Parathyroid adenoma (tissue), 2 donors: ENCODE measurements at regions not wholly inside any gene's neighbourhood (a gene's known extent, or its start where the extent isn't known, plus 50 kb on each side); places are given as distances from the start of the nearest gene placed in this dataset.

Source experiments
- H2AFZ ChIP-seq: fragments of 300-600 bp; sonication (generic); one replicate; pipeline ENCODE4 v1.7.0; 2017; ENCODE audit warnings: antibody characterized with exemption, mild to moderate bottlenecking
- H3K27ac ChIP-seq: fragments of 300-600 bp; sonication (generic); one replicate; pipeline ENCODE4 v1.7.0; 2017
- H3K27me3 ChIP-seq: fragments of 300-600 bp; sonication (generic); one replicate; pipeline ENCODE4 v1.7.0; 2017; ENCODE audit warnings: low read length; ENCODE audit not compliant: control insufficient read depth, insufficient read depth
- H3K36me3 ChIP-seq: fragments of 300-600 bp; sonication (generic); one replicate; pipeline ENCODE4 v1.7.0; 2017; ENCODE audit warnings: low read length; ENCODE audit not compliant: control insufficient read depth, insufficient read depth
- H3K4me1 ChIP-seq: fragments of 300-600 bp; sonication (generic); one replicate; pipeline ENCODE4 v1.7.0; 2017; ENCODE audit warnings: control low read depth
- H3K4me2 ChIP-seq: fragments of 300-600 bp; sonication (generic); one replicate; pipeline ENCODE4 v1.7.0; 2017; ENCODE audit warnings: low read length
- H3K4me3 ChIP-seq: fragments of 300-600 bp; sonication (generic); one replicate; pipeline ENCODE4 v1.7.0; 2017; ENCODE audit warnings: low read depth, low read length
- H3K79me2 ChIP-seq: fragments of 300-600 bp; sonication (generic); one replicate; pipeline ENCODE4 v1.7.0; 2017; ENCODE audit warnings: control low read depth
- H3K9ac ChIP-seq: fragments of 300-600 bp; sonication (generic); one replicate; pipeline ENCODE4 v1.7.0; 2017; ENCODE audit warnings: mild to moderate bottlenecking
- H3K9me3 ChIP-seq: fragments of 300-600 bp; sonication (generic); one replicate; pipeline ENCODE4 v1.7.0; 2017; ENCODE audit warnings: low read length; ENCODE audit not compliant: control insufficient read depth
- TF ChIP-seq, protein P1 (sequence below): fragments of 300-600 bp; sonication (generic); IDR thresholded peaks from one replicate; pipeline ENCODE4 v1.7.0; 2017; ENCODE audit warnings: antibody characterized with exemption, mild to moderate bottlenecking
- donor health status: primary hyperparathyroidism.

DNA sequence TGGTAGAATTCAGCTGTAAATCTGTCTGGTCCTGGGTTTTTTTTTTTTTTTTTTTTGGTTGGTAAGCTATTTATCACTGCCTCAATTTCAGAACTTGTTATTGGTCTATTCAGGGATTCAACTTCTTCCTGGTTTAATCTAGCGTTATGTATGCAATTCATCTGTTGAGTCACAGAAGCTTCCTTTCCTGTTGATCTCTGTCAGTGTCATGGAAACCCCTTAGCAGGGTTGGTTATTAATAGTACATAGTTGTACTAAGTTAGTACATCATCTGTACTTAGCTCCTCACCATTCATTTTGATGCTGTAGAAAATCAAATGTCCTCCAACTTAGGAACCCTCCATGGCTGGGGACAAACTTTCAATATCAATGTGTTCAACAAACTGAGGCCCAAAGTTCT is 51.0 kb upstream of the BARHL2 start:
- no peak overlapping the region for H3K9ac ChIP-seq
- H3K9me3 ChIP-seq: no peaks in the 10 kb centered on the region

More for the DNA sequence above, 51.0 kb upstream of the BARHL2 start:
- Histone ChIP-seq H3K79me2 (no peaks in the 10 kb centered on the region), H3K4me1 (no peaks in the 10 kb centered on the region), H3K4me2 (no peak overlapping the region), H2AFZ (no peak overlapping the region), H3K27ac (no peak overlapping the region), H3K36me3 (no peaks in the 10 kb centered on the region), H3K27me3 (no peaks in the 10 kb centered on the region), H3K4me3 (no peak overlapping the region)
- TF ChIP-seq, protein P1, sequence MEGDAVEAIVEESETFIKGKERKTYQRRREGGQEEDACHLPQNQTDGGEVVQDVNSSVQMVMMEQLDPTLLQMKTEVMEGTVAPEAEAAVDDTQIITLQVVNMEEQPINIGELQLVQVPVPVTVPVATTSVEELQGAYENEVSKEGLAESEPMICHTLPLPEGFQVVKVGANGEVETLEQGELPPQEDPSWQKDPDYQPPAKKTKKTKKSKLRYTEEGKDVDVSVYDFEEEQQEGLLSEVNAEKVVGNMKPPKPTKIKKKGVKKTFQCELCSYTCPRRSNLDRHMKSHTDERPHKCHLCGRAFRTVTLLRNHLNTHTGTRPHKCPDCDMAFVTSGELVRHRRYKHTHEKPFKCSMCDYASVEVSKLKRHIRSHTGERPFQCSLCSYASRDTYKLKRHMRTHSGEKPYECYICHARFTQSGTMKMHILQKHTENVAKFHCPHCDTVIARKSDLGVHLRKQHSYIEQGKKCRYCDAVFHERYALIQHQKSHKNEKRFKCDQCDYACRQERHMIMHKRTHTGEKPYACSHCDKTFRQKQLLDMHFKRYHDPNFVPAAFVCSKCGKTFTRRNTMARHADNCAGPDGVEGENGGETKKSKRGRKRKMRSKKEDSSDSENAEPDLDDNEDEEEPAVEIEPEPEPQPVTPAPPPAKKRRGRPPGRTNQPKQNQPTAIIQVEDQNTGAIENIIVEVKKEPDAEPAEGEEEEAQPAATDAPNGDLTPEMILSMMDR: no peak
